A673 (cell line): ENCODE measurements at regions not wholly inside any gene's neighbourhood (a gene's known extent, or its start where the extent isn't known, plus 50 kb on each side); places are given as distances from the start of the nearest gene placed in this dataset.

Source experiments
- BruUV-seq: library from RNA; stranded (reverse); fragments of 400-500 nt; replicated peaks from 2 replicates; lab custom pipeline; 2021; lab: Mats Ljungman, UMichigan
- CTCF ChIA-PET: fragments of 300-600 bp; sonication (Branson Sonifier 250); formaldehyde crosslinking; loops from one replicate; lab custom pipeline; 2022; ENCODE audit warnings: antibody characterized with exemption; lab: Charles Lee
- POLR2A ChIA-PET: fragments of 300-600 bp; sonication (Branson Sonifier 250); formaldehyde crosslinking; loops from one replicate; lab custom pipeline; 2022; ENCODE audit warnings: antibody characterized with exemption; ENCODE audit not compliant: low non-redundant PET; lab: Charles Lee
- DNase-seq: peaks from one replicate; pipeline ENCODE4 v3.0.0-alpha.2; 2015; ENCODE audit warnings: low spot score
- H3K27ac ChIP-seq: fragments of 200-600 bp; sonication (generic); 2 replicates; pipeline ENCODE4 v1.5.1; 2016; ENCODE audit warnings: mixed run types, low read depth, mild to moderate bottlenecking, mixed read lengths, antibody characterized with exemption, low read length; ENCODE audit not compliant: poor library complexity, severe bottlenecking
- H3K27me3 ChIP-seq: fragments of 200-600 bp; sonication (generic); replicated peaks from 2 replicates; pipeline ENCODE4 v1.6.1; 2017; ENCODE audit warnings: mixed run types, low read depth, mild to moderate bottlenecking, mixed read lengths, antibody characterized with exemption, low read length; ENCODE audit not compliant: insufficient read depth, poor library complexity
- H3K36me3 ChIP-seq: fragments of 200-600 bp; sonication (generic); 2 replicates; pipeline ENCODE4 v1.6.1; 2016; ENCODE audit warnings: mixed run types, mild to moderate bottlenecking, mixed read lengths, antibody characterized with exemption, low read length; ENCODE audit not compliant: insufficient read depth, poor library complexity, severe bottlenecking
- H3K4me1 ChIP-seq: fragments of 200-600 bp; sonication (generic); 2 replicates; pipeline ENCODE4 v1.6.1; 2017; ENCODE audit warnings: mixed run types, mild to moderate bottlenecking, mixed read lengths, antibody characterized with exemption, low read length; ENCODE audit not compliant: insufficient read depth, poor library complexity, severe bottlenecking
- H3K4me3 ChIP-seq: fragments of 200-600 bp; sonication (generic); 2 replicates; pipeline ENCODE4 v1.5.1; 2016; ENCODE audit warnings: low read depth, mixed run types, mild to moderate bottlenecking, mixed read lengths, low read length; ENCODE audit not compliant: poor library complexity, severe bottlenecking
- H3K9me3 ChIP-seq: fragments of 200-600 bp; sonication (generic); 2 replicates; pipeline ENCODE4 v1.6.1; 2016; ENCODE audit warnings: mixed run types, low read depth, mild to moderate bottlenecking, mixed read lengths, antibody characterized with exemption, low read length; ENCODE audit not compliant: poor library complexity, severe bottlenecking
- EZH2 ChIP-seq: fragments of 200-600 bp; sonication (generic); IDR thresholded peaks from 2 replicates; pipeline ENCODE4 v1.6.1; 2017; ENCODE audit warnings: borderline replicate concordance, low read depth, mild to moderate bottlenecking, mixed read lengths, antibody characterized with exemption, low read length; ENCODE audit not compliant: poor library complexity, severe bottlenecking
- intact Hi-C: fragments of 100-400 bp; cut with micrococcal nuclease; formaldehyde crosslinking; loops from one replicate; pipeline ENCODE4 v1.10.0; 2022; ENCODE audit not compliant: unreplicated experiment
- TF ChIP-seq, protein P1 (sequence below): fragments of 300-800, 200-600 bp; sonication (generic); conservative IDR thresholded peaks from 2 replicates; pipeline ENCODE4 v1.5.1; 2017; ENCODE audit warnings: low read depth, mild to moderate bottlenecking, antibody characterized with exemption, low read length, moderate library complexity, mixed read lengths

DNA sequence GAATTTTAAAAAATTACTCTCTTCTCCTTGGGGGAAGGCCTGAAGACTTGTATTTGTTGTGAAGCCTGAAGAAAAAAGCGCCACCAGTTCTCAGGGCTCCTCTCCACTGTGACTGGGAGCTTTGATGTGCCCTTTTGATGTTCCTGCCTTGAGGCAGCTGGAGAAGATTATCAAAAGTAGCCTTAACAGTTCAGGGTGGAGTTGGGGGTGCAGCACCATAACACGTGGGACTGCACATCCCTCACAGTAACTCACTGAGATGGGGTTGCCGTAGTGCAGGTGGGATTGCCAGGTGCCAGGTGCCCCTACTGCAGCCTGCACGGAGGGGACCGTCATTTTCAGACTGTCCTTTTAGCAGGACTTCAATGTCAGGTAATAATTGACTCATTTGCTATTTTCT lies 474.1 kb downstream of the ETNK1 start:
- H3K36me3 ChIP-seq, result no peaks in the 10 kb centered on the region
- H3K4me3 ChIP-seq, result no peak overlapping the region
- intact Hi-C loops, result no loop called here
- POLR2A ChIA-PET, result no interaction called here
- no peak for DNase-seq
- no peak overlapping the region for H3K27ac ChIP-seq
- no peaks in the 10 kb centered on the region for H3K27me3 ChIP-seq
- BruUV-seq, result no TSS peak
- TF ChIP-seq, protein P1, sequence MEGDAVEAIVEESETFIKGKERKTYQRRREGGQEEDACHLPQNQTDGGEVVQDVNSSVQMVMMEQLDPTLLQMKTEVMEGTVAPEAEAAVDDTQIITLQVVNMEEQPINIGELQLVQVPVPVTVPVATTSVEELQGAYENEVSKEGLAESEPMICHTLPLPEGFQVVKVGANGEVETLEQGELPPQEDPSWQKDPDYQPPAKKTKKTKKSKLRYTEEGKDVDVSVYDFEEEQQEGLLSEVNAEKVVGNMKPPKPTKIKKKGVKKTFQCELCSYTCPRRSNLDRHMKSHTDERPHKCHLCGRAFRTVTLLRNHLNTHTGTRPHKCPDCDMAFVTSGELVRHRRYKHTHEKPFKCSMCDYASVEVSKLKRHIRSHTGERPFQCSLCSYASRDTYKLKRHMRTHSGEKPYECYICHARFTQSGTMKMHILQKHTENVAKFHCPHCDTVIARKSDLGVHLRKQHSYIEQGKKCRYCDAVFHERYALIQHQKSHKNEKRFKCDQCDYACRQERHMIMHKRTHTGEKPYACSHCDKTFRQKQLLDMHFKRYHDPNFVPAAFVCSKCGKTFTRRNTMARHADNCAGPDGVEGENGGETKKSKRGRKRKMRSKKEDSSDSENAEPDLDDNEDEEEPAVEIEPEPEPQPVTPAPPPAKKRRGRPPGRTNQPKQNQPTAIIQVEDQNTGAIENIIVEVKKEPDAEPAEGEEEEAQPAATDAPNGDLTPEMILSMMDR, result no peak
- no peak for TF ChIP-seq EZH2
- H3K4me1 ChIP-seq, result no peaks in the 10 kb centered on the region
- H3K9me3 ChIP-seq, result no peaks in the 10 kb centered on the region
- CTCF ChIA-PET, result no interaction called here

- Histone ChIP-seq H3K27me3 (no peaks in the 10 kb centered on the region), H3K9me3 (no peaks in the 10 kb centered on the region), H3K27ac (no peak overlapping the region), H3K36me3 (no peaks in the 10 kb centered on the region), H3K4me1 (no peaks in the 10 kb centered on the region), H3K4me3 (no peak overlapping the region)
- ChIA-PET CTCF (no interaction called here), POLR2A (no interaction called here)
- DNase-seq, result no peak
- intact Hi-C loops, result no loop called here
- BruUV-seq, result no TSS peak
- no peak for TF ChIP-seq EZH2
- TF ChIP-seq, protein P1, result no peak
Observed at GRCh38 chr12:23099604-23100003, 474.6 kb downstream of the ETNK1 start.

GRCh38 chr12:23108957-23109356 lies 484.0 kb downstream of the ETNK1 start:
- H3K27ac ChIP-seq, result no peak overlapping the region
- no peaks in the 10 kb centered on the region for H3K9me3 ChIP-seq
- H3K27me3 ChIP-seq, result no peaks in the 10 kb centered on the region
- intact Hi-C loops, result no loop called here
- POLR2A ChIA-PET, result no interaction called here
- TF ChIP-seq, protein P1, result no peak
- no peak for TF ChIP-seq EZH2
- CTCF ChIA-PET, result no interaction called here
- no TSS peak for BruUV-seq
- H3K4me1 ChIP-seq, result no peaks in the 10 kb centered on the region
- no peak overlapping the region for H3K4me3 ChIP-seq
- H3K36me3 ChIP-seq, result no peaks in the 10 kb centered on the region
- DNase-seq, result no peak
